ENCODE measurements at regions not wholly inside any gene's neighbourhood (a gene's known extent, or its start where the extent isn't known, plus 50 kb on each side); places are given as distances from the start of the nearest gene placed in this dataset.

DNA sequence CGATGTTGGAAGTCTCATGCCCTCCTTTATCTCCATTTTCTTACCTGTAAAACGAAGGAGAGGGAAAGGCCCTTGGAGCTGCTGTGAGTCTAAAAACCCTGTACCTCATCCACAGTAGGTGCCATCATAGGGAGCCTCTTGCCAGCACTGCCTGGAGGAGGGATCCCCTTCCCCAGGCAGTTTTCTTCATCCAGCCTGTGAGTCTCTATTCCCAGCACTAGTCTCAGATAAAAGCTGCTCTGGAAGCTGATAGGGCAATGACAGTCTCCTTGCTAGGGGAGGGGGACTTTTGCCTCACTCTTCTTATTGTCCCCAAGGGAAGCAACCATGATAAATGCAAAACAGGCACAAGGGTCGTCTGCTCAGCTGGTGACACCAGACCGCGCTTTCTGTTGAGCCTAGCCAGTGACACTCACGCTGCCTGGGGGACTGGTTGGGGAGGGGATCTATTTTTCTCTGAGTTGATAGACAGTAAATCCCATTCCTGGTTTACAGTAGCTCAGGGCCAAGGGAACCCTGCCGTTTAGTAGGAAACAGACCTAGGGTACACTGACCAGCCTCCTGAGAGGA lies 139.5 kb upstream of the NABP1 start:
- Histone ChIP-seq H3K4me3 (ENCODE audit: low read length in 2 of 2) (no peak overlapping the region), H3K9ac (ENCODE audit: low read length in 2 of 2) (no peak overlapping the region), H3K9me3 (ENCODE audit: control insufficient read depth in 2 of 2, low read length in 2 of 2) (no peaks in the 10 kb centered on the region), H3K4me1 (ENCODE audit: control insufficient read depth, insufficient read depth, low read length) (no peaks in the 10 kb centered on the region), H3K36me3 (ENCODE audit: control insufficient read depth in 2 of 2, insufficient read depth in 2 of 2, low read length in 2 of 2) (no peaks in the 10 kb centered on the region), H3K27me3 (ENCODE audit: control insufficient read depth in 1 of 2, insufficient read depth in 2 of 2, low read length in 2 of 2) (no peaks in the 10 kb centered on the region), H3K27ac (ENCODE audit: low read length) (no peak overlapping the region)

GRCh38 chr2:191539068-191539467 lies 138.9 kb upstream of the NABP1 start:
- Histone ChIP-seq H3K9ac (ENCODE audit: low read length in 2 of 2) (no peak overlapping the region), H3K4me3 (ENCODE audit: low read length in 2 of 2) (no peak overlapping the region), H3K4me1 (ENCODE audit: control insufficient read depth, insufficient read depth, low read length) (no peaks in the 10 kb centered on the region), H3K27me3 (ENCODE audit: control insufficient read depth in 1 of 2, insufficient read depth in 2 of 2, low read length in 2 of 2) (no peaks in the 10 kb centered on the region), H3K36me3 (ENCODE audit: control insufficient read depth in 2 of 2, insufficient read depth in 2 of 2, low read length in 2 of 2) (no peaks in the 10 kb centered on the region), H3K9me3 (ENCODE audit: control insufficient read depth in 2 of 2, low read length in 2 of 2) (no peaks in the 10 kb centered on the region), H3K27ac (ENCODE audit: low read length) (no peak overlapping the region)

- Histone ChIP-seq H3K4me1 (ENCODE audit: control insufficient read depth, insufficient read depth, low read length) (no peaks in the 10 kb centered on the region), H3K9me3 (ENCODE audit: control insufficient read depth in 2 of 2, low read length in 2 of 2) (no peaks in the 10 kb centered on the region), H3K27ac (ENCODE audit: low read length) (no peak overlapping the region), H3K9ac (ENCODE audit: low read length in 2 of 2) (no peak overlapping the region), H3K4me3 (ENCODE audit: low read length in 2 of 2) (no peak overlapping the region), H3K36me3 (ENCODE audit: control insufficient read depth in 2 of 2, insufficient read depth in 2 of 2, low read length in 2 of 2) (no peaks in the 10 kb centered on the region), H3K27me3 (ENCODE audit: control insufficient read depth in 1 of 2, insufficient read depth in 2 of 2, low read length in 2 of 2) (no peaks in the 10 kb centered on the region)
These were observed 137.3 kb upstream of the NABP1 start for GRCh38 chr2:191540681-191541080.

- H3K36me3 ChIP-seq (ENCODE audit: control insufficient read depth in 2 of 2, insufficient read depth in 2 of 2, low read length in 2 of 2) = no peaks in the 10 kb centered on the region
- H3K4me1 ChIP-seq (ENCODE audit: control insufficient read depth, insufficient read depth, low read length) = no peaks in the 10 kb centered on the region
- no peak overlapping the region for H3K4me3 ChIP-seq (ENCODE audit: low read length in 2 of 2)
- no peaks in the 10 kb centered on the region for H3K27me3 ChIP-seq (ENCODE audit: control insufficient read depth in 1 of 2, insufficient read depth in 2 of 2, low read length in 2 of 2)
- H3K27ac ChIP-seq (ENCODE audit: low read length) = no peak overlapping the region
- no peak overlapping the region for H3K9ac ChIP-seq (ENCODE audit: low read length in 2 of 2)
- no peaks in the 10 kb centered on the region for H3K9me3 ChIP-seq (ENCODE audit: control insufficient read depth in 2 of 2, low read length in 2 of 2)
These were observed 134.2 kb upstream of the NABP1 start for GRCh38 chr2:191543708-191544107.

GRCh38 chr2:191544461-191545062 lies 133.4 kb upstream of the NABP1 start:
- Histone ChIP-seq H3K4me3 (ENCODE audit: low read length in 2 of 2) (no peak overlapping the region), H3K27me3 (ENCODE audit: control insufficient read depth in 1 of 2, insufficient read depth in 2 of 2, low read length in 2 of 2) (no peaks in the 10 kb centered on the region), H3K9ac (ENCODE audit: low read length in 2 of 2) (no peak overlapping the region)

GRCh38 chr2:191545361-191545760 lies 132.6 kb upstream of the NABP1 start:
- Histone ChIP-seq H3K36me3 (ENCODE audit: control insufficient read depth in 2 of 2, insufficient read depth in 2 of 2, low read length in 2 of 2) (no peaks in the 10 kb centered on the region), H3K4me3 (ENCODE audit: low read length in 2 of 2) (no peak overlapping the region), H3K9ac (ENCODE audit: low read length in 2 of 2) (no peak overlapping the region), H3K9me3 (ENCODE audit: control insufficient read depth in 2 of 2, low read length in 2 of 2) (no peaks in the 10 kb centered on the region), H3K4me1 (ENCODE audit: control insufficient read depth, insufficient read depth, low read length) (no peaks in the 10 kb centered on the region), H3K27me3 (ENCODE audit: control insufficient read depth in 1 of 2, insufficient read depth in 2 of 2, low read length in 2 of 2) (no peaks in the 10 kb centered on the region), H3K27ac (ENCODE audit: low read length) (no peak overlapping the region)

More at GRCh38 chr2:191544461-191545062, 133.4 kb upstream of the NABP1 start:
- Histone ChIP-seq H3K36me3 (ENCODE audit: control insufficient read depth in 2 of 2, insufficient read depth in 2 of 2, low read length in 2 of 2) (no peaks in the 10 kb centered on the region), H3K27ac (ENCODE audit: low read length) (no peak overlapping the region), H3K4me1 (ENCODE audit: control insufficient read depth, insufficient read depth, low read length) (no peaks in the 10 kb centered on the region), H3K9me3 (ENCODE audit: control insufficient read depth in 2 of 2, low read length in 2 of 2) (no peaks in the 10 kb centered on the region)

DNA sequence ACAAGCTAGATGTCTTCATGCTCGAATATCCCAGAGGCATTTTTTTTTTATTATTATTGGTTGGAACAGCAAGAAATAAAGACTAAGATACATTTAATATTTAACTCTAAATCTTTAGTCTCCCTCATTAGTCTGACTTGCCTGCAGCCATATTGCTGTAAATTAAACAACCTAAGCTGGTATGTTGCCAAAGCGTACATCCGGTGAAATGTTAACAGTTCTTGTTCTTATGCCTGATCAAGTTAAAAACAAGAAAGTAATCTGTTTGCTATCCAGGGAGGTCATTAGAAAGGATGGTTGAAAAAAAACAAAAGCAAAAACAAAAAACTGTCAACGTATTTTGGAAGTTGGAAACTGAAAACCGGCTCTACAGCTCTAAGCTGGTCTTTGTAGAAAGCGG lies 125.9 kb upstream of the NABP1 start:
- Histone ChIP-seq H3K4me3 (ENCODE audit: low read length in 2 of 2) (no peak overlapping the region), H3K9ac (ENCODE audit: low read length in 2 of 2) (no peak overlapping the region)

DNA sequence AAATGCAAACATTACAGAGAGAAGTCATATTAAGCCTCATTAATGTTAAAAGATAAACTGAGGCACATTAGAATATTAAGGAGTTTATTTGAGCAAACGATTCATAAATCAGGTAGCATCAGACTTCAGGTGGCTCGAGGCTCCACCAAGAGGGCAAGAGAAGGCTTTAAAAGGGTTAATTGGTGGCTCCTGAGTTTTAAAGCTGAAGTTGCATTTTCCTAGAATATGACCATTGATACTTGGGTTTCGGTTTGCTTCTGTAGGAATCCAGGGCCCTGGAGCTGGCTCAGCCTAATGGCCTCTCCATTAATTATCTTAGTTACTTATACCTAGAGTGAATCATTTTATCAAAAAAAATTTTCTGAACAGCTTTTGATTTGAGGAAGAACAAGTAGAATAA lies 123.7 kb upstream of the NABP1 start:
- Histone ChIP-seq H3K9ac (ENCODE audit: low read length in 2 of 2) (no peak overlapping the region), H3K4me3 (ENCODE audit: low read length in 2 of 2) (no peak overlapping the region), H3K36me3 (ENCODE audit: control insufficient read depth in 2 of 2, insufficient read depth in 2 of 2, low read length in 2 of 2) (no peaks in the 10 kb centered on the region), H3K9me3 (ENCODE audit: control insufficient read depth in 2 of 2, low read length in 2 of 2) (no peaks in the 10 kb centered on the region), H3K27me3 (ENCODE audit: control insufficient read depth in 1 of 2, insufficient read depth in 2 of 2, low read length in 2 of 2) (peaks cover 2% of the 10 kb centered on the region in 2 donors), H3K4me1 (ENCODE audit: control insufficient read depth, insufficient read depth, low read length) (no peaks in the 10 kb centered on the region), H3K27ac (ENCODE audit: low read length) (no peak overlapping the region)

More for the DNA sequence above, 125.9 kb upstream of the NABP1 start:
- no peaks in the 10 kb centered on the region for H3K9me3 ChIP-seq (ENCODE audit: control insufficient read depth in 2 of 2, low read length in 2 of 2)
- H3K27me3 ChIP-seq (ENCODE audit: control insufficient read depth in 1 of 2, insufficient read depth in 2 of 2, low read length in 2 of 2) = peaks cover 0 to 2% of the 10 kb centered on the region in 2 donors
- no peaks in the 10 kb centered on the region for H3K36me3 ChIP-seq (ENCODE audit: control insufficient read depth in 2 of 2, insufficient read depth in 2 of 2, low read length in 2 of 2)
- H3K27ac ChIP-seq (ENCODE audit: low read length) = no peak overlapping the region
- H3K4me1 ChIP-seq (ENCODE audit: control insufficient read depth, insufficient read depth, low read length) = no peaks in the 10 kb centered on the region

GRCh38 chr2:191555092-191555742 lies 122.7 kb upstream of the NABP1 start:
- Histone ChIP-seq H3K27me3 (ENCODE audit: control insufficient read depth in 1 of 2, insufficient read depth in 2 of 2, low read length in 2 of 2) (peaks cover 2% of the 10 kb centered on the region in 2 donors), H3K36me3 (ENCODE audit: control insufficient read depth in 2 of 2, insufficient read depth in 2 of 2, low read length in 2 of 2) (no peaks in the 10 kb centered on the region), H3K4me3 (ENCODE audit: low read length in 2 of 2) (no peak overlapping the region), H3K4me1 (ENCODE audit: control insufficient read depth, insufficient read depth, low read length) (peaks cover under 1% of the 10 kb centered on the region), H3K9ac (ENCODE audit: low read length in 2 of 2) (no peak overlapping the region), H3K9me3 (ENCODE audit: control insufficient read depth in 2 of 2, low read length in 2 of 2) (no peaks in the 10 kb centered on the region), H3K27ac (ENCODE audit: low read length) (no peak overlapping the region)

- no peak overlapping the region for H3K9ac ChIP-seq (ENCODE audit: low read length in 2 of 2)
- peaks cover 3% of the 10 kb centered on the region for H3K4me1 ChIP-seq (ENCODE audit: control insufficient read depth, insufficient read depth, low read length)
- H3K27ac ChIP-seq (ENCODE audit: low read length) = no peak overlapping the region
- H3K36me3 ChIP-seq (ENCODE audit: control insufficient read depth in 2 of 2, insufficient read depth in 2 of 2, low read length in 2 of 2) = no peaks in the 10 kb centered on the region
- no peak overlapping the region for H3K4me3 ChIP-seq (ENCODE audit: low read length in 2 of 2)
- no peaks in the 10 kb centered on the region for H3K9me3 ChIP-seq (ENCODE audit: control insufficient read depth in 2 of 2, low read length in 2 of 2)
- H3K27me3 ChIP-seq (ENCODE audit: control insufficient read depth in 1 of 2, insufficient read depth in 2 of 2, low read length in 2 of 2) = peaks cover 2% of the 10 kb centered on the region in 2 donors
These were observed 121.5 kb upstream of the NABP1 start for GRCh38 chr2:191556463-191556862.

- peaks cover 2% of the 10 kb centered on the region in 2 donors for H3K27me3 ChIP-seq (ENCODE audit: control insufficient read depth in 1 of 2, insufficient read depth in 2 of 2, low read length in 2 of 2)
These were observed 120.1 kb upstream of the NABP1 start for GRCh38 chr2:191557841-191558240.

More at GRCh38 chr2:191557841-191558240, 120.1 kb upstream of the NABP1 start:
- Histone ChIP-seq H3K9ac (ENCODE audit: low read length in 2 of 2) (no peak overlapping the region), H3K36me3 (ENCODE audit: control insufficient read depth in 2 of 2, insufficient read depth in 2 of 2, low read length in 2 of 2) (no peaks in the 10 kb centered on the region), H3K4me1 (ENCODE audit: control insufficient read depth, insufficient read depth, low read length) (peaks cover 3% of the 10 kb centered on the region), H3K27ac (ENCODE audit: low read length) (no peak overlapping the region), H3K9me3 (ENCODE audit: control insufficient read depth in 2 of 2, low read length in 2 of 2) (no peaks in the 10 kb centered on the region), H3K4me3 (ENCODE audit: low read length in 2 of 2) (no peak overlapping the region)

All from stomach smooth muscle (tissue), 2 donors.